Stomach (tissue), 4 donors: ENCODE measurements at regions not wholly inside any gene's neighbourhood (a gene's known extent, or its start where the extent isn't known, plus 50 kb on each side); places are given as distances from the start of the nearest gene placed in this dataset.

Source experiments
- POLR2A ChIP-seq, 4 donors: fragments of 450-650 bp; IDR thresholded peaks; one replicate each; pipeline ENCODE4 v1.6.1; 2016; ENCODE audit warnings: antibody characterized with exemption in 4 of 4, control low read depth in 2 of 4, mild to moderate bottlenecking in 1 of 4, moderate library complexity in 1 of 4
- TF ChIP-seq, protein P1 (sequence below), 7 experiments: fragments of 450-650 bp in 4 of 7; fragments of 200-600 bp in 3 of 7; sonication (generic) in 3 of 7; IDR thresholded peaks; one replicate each; pipeline ENCODE4 v1.5.1; 2016 to 2019; ENCODE audit warnings: antibody characterized with exemption in 7 of 7, control low read depth in 2 of 7, mild to moderate bottlenecking in 1 of 7

DNA sequence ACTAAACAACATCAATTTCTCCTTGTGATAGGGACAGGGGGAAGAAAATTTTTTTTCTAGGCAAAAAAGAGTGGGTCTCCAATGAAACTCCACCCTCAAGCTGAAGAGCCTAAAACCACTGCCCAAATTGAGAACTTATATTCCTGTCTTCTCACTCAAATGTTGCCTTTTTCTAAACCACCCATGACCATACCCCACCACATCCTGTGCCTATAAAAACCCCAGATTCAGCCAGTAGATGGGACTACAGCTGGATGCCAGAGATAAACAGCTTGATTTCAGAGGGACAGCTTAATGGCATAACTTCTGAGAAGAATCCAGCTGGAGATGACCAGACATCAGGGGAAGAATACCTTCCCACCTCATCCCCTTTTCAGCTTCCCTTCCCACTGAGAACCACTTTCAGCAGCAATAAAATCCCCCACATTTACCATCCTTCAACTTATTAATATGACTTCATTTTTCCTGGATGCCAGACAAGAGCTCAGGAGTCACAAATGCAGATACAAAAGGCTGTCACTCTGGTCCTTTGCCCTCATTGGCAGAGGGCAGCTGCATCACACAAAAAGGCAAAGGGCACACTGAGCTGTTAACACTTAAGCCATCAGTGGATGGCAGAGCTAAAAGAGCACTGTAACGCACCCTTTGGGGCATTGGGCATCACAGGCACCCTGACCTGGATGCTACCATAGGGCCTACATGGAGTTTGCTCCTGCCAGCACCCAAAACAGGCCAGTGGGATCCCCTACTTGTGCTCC, 972.5 kb upstream of the CTNND2 start:
- no peak for TF ChIP-seq POLR2A (IDR thresholded peaks at IDR 0.05)
- TF ChIP-seq, protein P1, sequence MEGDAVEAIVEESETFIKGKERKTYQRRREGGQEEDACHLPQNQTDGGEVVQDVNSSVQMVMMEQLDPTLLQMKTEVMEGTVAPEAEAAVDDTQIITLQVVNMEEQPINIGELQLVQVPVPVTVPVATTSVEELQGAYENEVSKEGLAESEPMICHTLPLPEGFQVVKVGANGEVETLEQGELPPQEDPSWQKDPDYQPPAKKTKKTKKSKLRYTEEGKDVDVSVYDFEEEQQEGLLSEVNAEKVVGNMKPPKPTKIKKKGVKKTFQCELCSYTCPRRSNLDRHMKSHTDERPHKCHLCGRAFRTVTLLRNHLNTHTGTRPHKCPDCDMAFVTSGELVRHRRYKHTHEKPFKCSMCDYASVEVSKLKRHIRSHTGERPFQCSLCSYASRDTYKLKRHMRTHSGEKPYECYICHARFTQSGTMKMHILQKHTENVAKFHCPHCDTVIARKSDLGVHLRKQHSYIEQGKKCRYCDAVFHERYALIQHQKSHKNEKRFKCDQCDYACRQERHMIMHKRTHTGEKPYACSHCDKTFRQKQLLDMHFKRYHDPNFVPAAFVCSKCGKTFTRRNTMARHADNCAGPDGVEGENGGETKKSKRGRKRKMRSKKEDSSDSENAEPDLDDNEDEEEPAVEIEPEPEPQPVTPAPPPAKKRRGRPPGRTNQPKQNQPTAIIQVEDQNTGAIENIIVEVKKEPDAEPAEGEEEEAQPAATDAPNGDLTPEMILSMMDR (IDR thresholded peaks at IDR 0.05) = no peak
